Endothelial cell (in vitro differentiated cells): ENCODE measurements at regions not wholly inside any gene's neighbourhood (a gene's known extent, or its start where the extent isn't known, plus 50 kb on each side); places are given as distances from the start of the nearest gene placed in this dataset.
"Not testable (repeated sequence)": the region's sequence is repeated elsewhere in the genome, so short reads cannot be mapped to it uniquely, and the experiment has no call there.

ENCODE experiments used
- DNase-seq: peaks from one replicate; pipeline ENCODE4 v3.0.0; 2021; ENCODE audit warnings: low spot score
- H3K27ac Mint-ChIP-seq: one replicate; pipeline ENCODE4 v1.8.0; 2021; ENCODE audit warnings: mixed read lengths, inconsistent platforms; ENCODE audit not compliant: unreplicated experiment
- H3K27me3 Mint-ChIP-seq: one replicate; pipeline ENCODE4 v1.8.0; 2021; ENCODE audit warnings: mild to moderate bottlenecking, moderate library complexity, mixed read lengths, inconsistent platforms; ENCODE audit not compliant: unreplicated experiment
- H3K36me3 Mint-ChIP-seq: one replicate; pipeline ENCODE4 v1.8.0; 2021; ENCODE audit warnings: mild to moderate bottlenecking, low read depth, mixed read lengths, inconsistent platforms; ENCODE audit not compliant: unreplicated experiment
- H3K4me1 Mint-ChIP-seq: one replicate; pipeline ENCODE4 v1.8.0; 2021; ENCODE audit warnings: mild to moderate bottlenecking, mixed read lengths, inconsistent platforms; ENCODE audit not compliant: unreplicated experiment
- H3K4me3 Mint-ChIP-seq: one replicate; pipeline ENCODE4 v1.8.0; 2021; ENCODE audit warnings: mild to moderate bottlenecking, mixed read lengths, inconsistent platforms; ENCODE audit not compliant: unreplicated experiment
- H3K9me3 Mint-ChIP-seq: one replicate; pipeline ENCODE4 v1.8.0; 2021; ENCODE audit warnings: mixed read lengths, inconsistent platforms; ENCODE audit not compliant: unreplicated experiment
- TF ChIP-seq, protein P1 (sequence below): fragments of 200-600 bp; sonication (generic); IDR thresholded peaks from one replicate; pipeline ENCODE4 v1.5.0; 2021; ENCODE audit warnings: antibody characterized with exemption; ENCODE audit not compliant: unreplicated experiment

DNA sequence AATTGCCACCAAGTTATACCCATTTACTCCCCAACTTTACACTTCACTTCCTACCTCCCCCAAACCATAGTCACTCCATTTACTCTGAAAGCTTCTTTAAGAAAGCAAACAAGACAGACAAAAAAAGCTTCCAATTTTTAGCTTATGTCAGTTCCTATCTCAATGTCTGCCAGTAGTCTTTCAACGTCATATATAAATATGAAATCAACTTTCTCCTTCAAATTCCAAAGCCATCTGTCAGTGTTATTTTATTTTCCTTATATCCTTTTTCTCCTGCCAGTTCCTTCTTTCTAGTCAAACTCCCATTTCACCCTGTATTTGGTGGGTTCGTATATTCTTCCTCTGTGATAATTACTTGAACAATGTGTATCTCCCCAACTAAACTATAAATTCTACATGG is 85.8 kb upstream of the CMC1 start:
- H3K36me3 Mint-ChIP-seq = no peaks in the 10 kb centered on the region
- TF ChIP-seq, protein P1, sequence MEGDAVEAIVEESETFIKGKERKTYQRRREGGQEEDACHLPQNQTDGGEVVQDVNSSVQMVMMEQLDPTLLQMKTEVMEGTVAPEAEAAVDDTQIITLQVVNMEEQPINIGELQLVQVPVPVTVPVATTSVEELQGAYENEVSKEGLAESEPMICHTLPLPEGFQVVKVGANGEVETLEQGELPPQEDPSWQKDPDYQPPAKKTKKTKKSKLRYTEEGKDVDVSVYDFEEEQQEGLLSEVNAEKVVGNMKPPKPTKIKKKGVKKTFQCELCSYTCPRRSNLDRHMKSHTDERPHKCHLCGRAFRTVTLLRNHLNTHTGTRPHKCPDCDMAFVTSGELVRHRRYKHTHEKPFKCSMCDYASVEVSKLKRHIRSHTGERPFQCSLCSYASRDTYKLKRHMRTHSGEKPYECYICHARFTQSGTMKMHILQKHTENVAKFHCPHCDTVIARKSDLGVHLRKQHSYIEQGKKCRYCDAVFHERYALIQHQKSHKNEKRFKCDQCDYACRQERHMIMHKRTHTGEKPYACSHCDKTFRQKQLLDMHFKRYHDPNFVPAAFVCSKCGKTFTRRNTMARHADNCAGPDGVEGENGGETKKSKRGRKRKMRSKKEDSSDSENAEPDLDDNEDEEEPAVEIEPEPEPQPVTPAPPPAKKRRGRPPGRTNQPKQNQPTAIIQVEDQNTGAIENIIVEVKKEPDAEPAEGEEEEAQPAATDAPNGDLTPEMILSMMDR = no peak

DNA sequence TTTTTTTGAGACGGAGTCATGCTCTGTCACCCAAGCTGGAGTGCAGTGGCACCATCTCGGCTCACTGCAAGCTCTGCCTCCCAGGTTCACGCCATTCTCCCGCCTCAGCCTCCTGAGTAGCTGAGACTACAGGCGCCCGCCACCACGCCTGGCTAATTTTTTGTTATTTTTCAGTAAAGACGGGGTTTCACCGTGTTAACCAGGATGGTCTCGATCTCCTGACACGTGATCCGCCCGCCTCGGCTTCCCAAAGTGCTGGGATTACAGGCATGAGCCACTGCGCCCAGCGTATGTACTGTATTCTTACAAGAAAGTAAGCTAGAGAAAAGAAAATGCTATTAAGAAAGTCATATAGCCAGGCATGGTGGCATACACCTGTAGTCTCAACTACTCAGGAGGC is 84.8 kb upstream of the CMC1 start:
- not testable (repeated sequence) for H3K27me3 Mint-ChIP-seq, H3K9me3 Mint-ChIP-seq, H3K4me1 Mint-ChIP-seq, H3K36me3 Mint-ChIP-seq, H3K27ac Mint-ChIP-seq, DNase-seq, H3K4me3 Mint-ChIP-seq

More for the DNA sequence above, 85.8 kb upstream of the CMC1 start:
- Mint-ChIP-seq H3K27ac (no peak overlapping the region), H3K4me3 (no peak overlapping the region), H3K4me1 (no peaks in the 10 kb centered on the region), H3K9me3 (no peaks in the 10 kb centered on the region), H3K27me3 (no peaks in the 10 kb centered on the region)
- no peak for DNase-seq

DNA sequence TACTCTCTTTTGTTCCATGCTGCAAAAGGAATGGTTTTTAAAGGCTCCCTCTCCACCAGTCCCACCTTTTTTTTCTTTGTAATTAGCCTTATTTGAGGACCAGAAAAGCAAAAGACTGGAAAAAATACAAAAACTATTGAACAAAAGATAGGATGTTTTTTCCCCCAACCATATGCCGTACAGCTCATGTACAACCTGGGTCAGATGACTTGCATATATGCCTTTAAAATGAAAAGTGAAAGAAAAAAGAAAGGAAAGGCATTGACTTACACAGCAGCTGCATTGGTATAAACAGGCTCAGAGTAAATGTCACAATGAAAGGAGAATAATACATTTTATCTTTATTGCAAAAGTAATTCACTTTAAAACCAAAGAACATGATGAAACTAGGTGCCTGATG is 69.5 kb upstream of the CMC1 start:
- Mint-ChIP-seq H3K4me3 (no peak overlapping the region), H3K9me3 (no peaks in the 10 kb centered on the region), H3K36me3 (no peaks in the 10 kb centered on the region), H3K27ac (no peak overlapping the region), H3K27me3 (no peaks in the 10 kb centered on the region), H3K4me1 (no peaks in the 10 kb centered on the region)
- DNase-seq = no peak
- TF ChIP-seq, protein P1 = no peak

DNA sequence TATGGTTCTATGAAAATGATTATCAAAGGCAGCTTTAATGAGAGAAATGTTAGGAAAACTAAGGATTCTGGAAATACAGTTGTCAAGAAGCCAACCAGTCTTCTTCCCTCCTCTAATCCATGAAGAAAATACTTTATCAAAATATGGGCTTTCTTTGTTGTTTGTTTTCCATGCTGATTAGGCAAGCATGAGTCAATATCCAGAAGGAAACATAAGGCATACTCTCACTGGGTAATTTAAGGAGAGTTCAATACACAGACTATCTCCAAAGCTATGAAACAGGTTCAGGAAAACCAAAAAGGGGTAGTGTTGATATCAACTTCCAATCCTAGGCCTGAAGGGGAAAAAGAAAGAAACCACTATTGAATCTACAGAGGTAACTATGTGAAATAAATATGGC is 68.7 kb upstream of the CMC1 start:
- no peaks in the 10 kb centered on the region for H3K9me3 Mint-ChIP-seq
- no peak overlapping the region for H3K27ac Mint-ChIP-seq
- DNase-seq = no peak
- no peak overlapping the region for H3K4me3 Mint-ChIP-seq
- no peaks in the 10 kb centered on the region for H3K27me3 Mint-ChIP-seq
- H3K4me1 Mint-ChIP-seq = no peaks in the 10 kb centered on the region
- no peaks in the 10 kb centered on the region for H3K36me3 Mint-ChIP-seq
- TF ChIP-seq, protein P1 = no peak

DNA sequence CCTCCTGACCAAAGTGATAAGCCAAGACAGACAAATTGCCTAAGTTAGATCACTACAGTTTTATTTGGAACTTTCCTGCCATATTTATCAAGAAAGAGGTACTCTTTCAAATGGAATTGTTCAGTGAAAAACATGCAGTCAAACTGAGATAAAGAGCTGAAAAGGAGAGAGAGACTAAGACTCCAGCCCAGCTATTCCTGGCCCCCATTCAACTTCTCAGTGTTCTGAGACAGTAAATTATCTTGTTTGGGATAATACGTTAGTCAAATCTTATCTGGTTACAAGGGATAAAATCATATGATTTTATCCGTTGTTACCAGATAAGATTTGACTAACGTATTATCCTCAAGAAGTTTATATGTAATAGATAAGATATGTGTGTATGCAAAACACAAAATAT is 67.6 kb upstream of the CMC1 start:
- Mint-ChIP-seq H3K36me3 (no peaks in the 10 kb centered on the region), H3K27ac (no peak overlapping the region), H3K4me1 (no peaks in the 10 kb centered on the region), H3K27me3 (no peaks in the 10 kb centered on the region), H3K4me3 (no peak overlapping the region), H3K9me3 (no peaks in the 10 kb centered on the region)
- no peak for DNase-seq
- TF ChIP-seq, protein P1 = no peak

DNA sequence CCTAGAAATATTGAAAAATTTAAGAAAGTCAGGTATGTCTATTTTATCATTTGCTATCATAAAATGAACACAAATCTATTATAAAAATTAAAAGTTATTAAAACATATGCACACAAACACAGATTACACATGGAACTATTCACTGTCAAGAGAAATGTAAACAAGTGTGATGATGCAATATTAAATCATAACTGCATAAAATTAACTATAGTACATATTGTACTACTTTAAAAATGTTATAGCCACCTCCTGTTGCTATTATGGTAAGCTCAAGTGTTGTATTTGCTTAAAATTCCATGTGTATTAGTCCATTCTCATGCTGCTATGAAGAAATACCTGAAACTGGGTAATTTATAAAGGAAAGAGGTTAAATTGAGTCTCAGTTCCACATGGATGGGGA is 54.7 kb upstream of the CMC1 start:
- H3K36me3 Mint-ChIP-seq = no peaks in the 10 kb centered on the region
- TF ChIP-seq, protein P1 = no peak
- no peaks in the 10 kb centered on the region for H3K4me1 Mint-ChIP-seq

More for the DNA sequence above, 54.7 kb upstream of the CMC1 start:
- H3K9me3 Mint-ChIP-seq = no peaks in the 10 kb centered on the region
- no peak for DNase-seq
- H3K27me3 Mint-ChIP-seq = no peaks in the 10 kb centered on the region
- no peak overlapping the region for H3K4me3 Mint-ChIP-seq
- no peak overlapping the region for H3K27ac Mint-ChIP-seq
